K562 (cell line): ENCODE measurements at regions not wholly inside any gene's neighbourhood (a gene's known extent, or its start where the extent isn't known, plus 50 kb on each side); places are given as distances from the start of the nearest gene placed in this dataset.

ENCODE experiments used
- ATAC-seq: fragments of 200-7000 bp; cut with Tn5 transposase; 3 replicates; pipeline ENCODE4 v1.9.1; 2020; ENCODE audit warnings: moderate library complexity
- BruUV-seq: library from RNA; stranded (reverse); fragments of 400-500 nt; replicated peaks from 2 replicates; lab custom pipeline; 2021; lab: Mats Ljungman, UMichigan
- CTCF ChIA-PET: fragments of 300-600 bp; formaldehyde crosslinking; extraction: SDS; loops from one replicate; lab custom pipeline; 2021; ENCODE audit warnings: low intra/inter-chr PET ratio; lab: Yijun Ruan, JAX
- POLR2A ChIA-PET: fragments of 300-600, 350-650 bp; sonication (Branson Sonifier 250); formaldehyde crosslinking; extraction: SDS; loops from one replicate; lab custom pipeline; 2021; ENCODE audit warnings: antibody characterized with exemption, inconsistent platforms; lab: Yijun Ruan, JAX
- DNase-seq, 4 experiments: peaks; one replicate each; pipeline versions ENCODE4 v3.0.0 to v3.0.0-alpha.2; 2011 to 2018; ENCODE audit warnings: low spot score in 3 of 4, mixed read lengths in 3 of 4; ENCODE audit errors: extremely low read depth in 1 of 4
- FAIRE-seq: peaks from 2 replicates; lab custom pipeline; 2011; peaks lifted over from hg19 to GRCh38; lab: Jason Lieb, UNC
- H2AFZ ChIP-seq: 2 replicates; pipeline ENCODE4 v1.6.0; 2011; ENCODE audit warnings: low read depth, low read length, control low read depth, inconsistent platforms
- H3K27ac ChIP-seq: fragments of 200-600 bp; 3 replicates; pipeline ENCODE4 v1.8.0; 2011; ENCODE audit warnings: low read depth, mild to moderate bottlenecking, control low read depth, inconsistent platforms, low read length, moderate library complexity, mixed read lengths; ENCODE audit errors: extremely low read depth
- H3K27me3 ChIP-seq, 2 experiments: fragments of 300-600 bp in 1 of 2; 2 replicates in 1 of 2; 3 replicates in 1 of 2; pipeline versions ENCODE4 v1.6.0 to v1.8.0; 2011; ENCODE audit warnings: inconsistent platforms in 2 of 2, low read length in 2 of 2, mild to moderate bottlenecking in 1 of 2, mixed read lengths in 1 of 2, moderate library complexity in 1 of 2; ENCODE audit not compliant: control insufficient read depth in 2 of 2, insufficient read depth in 2 of 2
- H3K36me3 ChIP-seq: fragments of 300-600 bp; 3 replicates; pipeline ENCODE4 v1.8.0; 2011; ENCODE audit warnings: mild to moderate bottlenecking, low read length, inconsistent platforms; ENCODE audit not compliant: control insufficient read depth, insufficient read depth
- H3K4me1 ChIP-seq, 2 experiments: fragments of 200-600 bp in 1 of 2; replicated peaks in 1 of 2; 2 replicates in 1 of 2; 3 replicates in 1 of 2; pipeline versions ENCODE4 v1.5.1 to v1.8.0; 2011; ENCODE audit warnings: inconsistent platforms in 2 of 2, low read length in 2 of 2, mild to moderate bottlenecking in 1 of 2, mixed read lengths in 1 of 2, moderate library complexity in 1 of 2; ENCODE audit not compliant: control insufficient read depth in 2 of 2, insufficient read depth in 2 of 2
- H3K4me2 ChIP-seq: 2 replicates; pipeline ENCODE4 v1.6.1; 2011; ENCODE audit warnings: low read length, control low read depth, inconsistent platforms, mixed read lengths; ENCODE audit not compliant: insufficient read depth
- H3K4me3 ChIP-seq: fragments of 200-600 bp; sonication (generic), shearing (Covaris generic); 2 replicates; pipeline ENCODE4 v1.5.1; 2016; ENCODE audit warnings: control low read depth, inconsistent platforms
- H3K79me2 ChIP-seq: fragments of 200-600 bp; 3 replicates; pipeline ENCODE4 v1.8.0; 2011; ENCODE audit warnings: low read length, inconsistent platforms; ENCODE audit not compliant: control insufficient read depth, insufficient read depth
- H3K9ac ChIP-seq, 2 experiments: 2 replicates each; pipeline versions ENCODE4 v1.6.0 to v1.6.1; 2011; ENCODE audit warnings: low read depth in 2 of 2, low read length in 2 of 2, control low read depth in 1 of 2, inconsistent platforms in 1 of 2, mild to moderate bottlenecking in 1 of 2, mixed read lengths in 1 of 2; ENCODE audit not compliant: insufficient read depth in 1 of 2
- H3K9me1 ChIP-seq: one replicate; pipeline ENCODE4 v1.6.0; 2011; ENCODE audit warnings: inconsistent platforms, mild to moderate bottlenecking, low read length, moderate library complexity; ENCODE audit not compliant: control insufficient read depth, insufficient read depth
- H3K9me3 ChIP-seq: replicated peaks from 2 replicates; pipeline ENCODE4 v1.5.1; 2011; ENCODE audit warnings: low read depth, low read length, inconsistent platforms; ENCODE audit not compliant: control insufficient read depth, insufficient read depth
- H4K20me1 ChIP-seq: replicated peaks from 2 replicates; pipeline ENCODE4 v1.6.1; 2011; ENCODE audit warnings: low read length, inconsistent platforms, mixed read lengths; ENCODE audit not compliant: control insufficient read depth, insufficient read depth
- BACH1 ChIP-seq: fragments of 200-800 bp; sonication (Bioruptor generic); IDR thresholded peaks from 2 replicates; pipeline ENCODE4 v1.6.1; 2016; ENCODE audit warnings: missing genetic modification characterization, missing compliant biosample characterization
- EGR1 ChIP-seq: fragments of 450-650 bp; conservative IDR thresholded peaks from 2 replicates; pipeline ENCODE4 v1.6.1; 2017; ENCODE audit warnings: mild to moderate bottlenecking
- ETV6 ChIP-seq, 3 experiments: fragments of 150-350 bp in 1 of 3; sonication (generic) in 1 of 3; formaldehyde crosslinking in 1 of 3; IDR thresholded peaks; 2 replicates each; pipeline versions ENCODE4 v1.6.1 to v1.8.0; 2014 to 2022; ENCODE audit warnings: borderline replicate concordance in 2 of 3, low read depth in 2 of 3, antibody characterized with exemption in 1 of 3, low read length in 1 of 3, mild to moderate bottlenecking in 1 of 3, missing genetic modification reagents in 1 of 3
- HDAC2 ChIP-seq: fragments of 450-650 bp; IDR thresholded peaks from 2 replicates; pipeline ENCODE4 v1.6.1; 2016; ENCODE audit warnings: mild to moderate bottlenecking
- KAT7 ChIP-seq: sonication (generic); formaldehyde crosslinking; IDR thresholded peaks from 2 replicates; pipeline ENCODE4 v1.8.0; 2022; ENCODE audit warnings: missing genetic modification reagents, mild to moderate bottlenecking, borderline replicate concordance
- NCOA4 ChIP-seq: fragments of 450-650 bp; IDR thresholded peaks from 2 replicates; pipeline ENCODE4 v1.6.1; 2018; ENCODE audit warnings: mild to moderate bottlenecking; ENCODE audit not compliant: partially characterized antibody
- RREB1 ChIP-seq: fragments of 250-450 bp; sonication (Bioruptor Pico); IDR thresholded peaks from 2 replicates; pipeline ENCODE4 v1.4.0; 2020
- TAF7 ChIP-seq: fragments of 450-650 bp; IDR thresholded peaks from 2 replicates; pipeline ENCODE4 v1.6.1; 2016; ENCODE audit warnings: missing genetic modification characterization, missing compliant biosample characterization
- ZNF184 ChIP-seq: sonication (generic); formaldehyde crosslinking; IDR thresholded peaks from 2 replicates; pipeline ENCODE4 v1.5.0; 2020; ENCODE audit warnings: missing genetic modification reagents
- WGBS: fragments of 100-300 bp; shearing (Covaris generic); methylation state at CpG from one replicate; pipeline ENCODE4 v1.1.6; 2016; ENCODE audit warnings: low coverage, mixed read lengths; ENCODE audit not compliant: insufficient coverage; ENCODE audit errors: missing lambda C conversion rate; 5-methylcytosine and 5-hydroxymethylcytosine counted together
- in situ Hi-C: fragments of 300-500 bp; cut with MboI; formaldehyde crosslinking; loops from 4 replicates; pipeline ENCODE4 v1.15.0; 2018; ENCODE audit warnings: inconsistent platforms, mixed read lengths
- intact Hi-C: fragments of 100-400 bp; cut with micrococcal nuclease; formaldehyde crosslinking; loops from 2 replicates; pipeline ENCODE4 v1.14.2; 2022

GRCh38 chr5:135179308-135179980 is 145.4 kb upstream of the PITX1 start:
- intact Hi-C loops = no loop called here
- Histone ChIP-seq H3K9me3 (no peaks in the 10 kb centered on the region), H3K4me2 (no peak overlapping the region), H3K4me1 (peaks cover 6 to 24% of the 10 kb centered on the region in 2 experiments; a peak in 4 of 5 replicates), H4K20me1 (no peaks in the 10 kb centered on the region), H3K9ac (peak overlapping the region in 1 of 2 experiments; percentile 75; a peak in 2 of 4 replicates), H3K36me3 (no peaks in the 10 kb centered on the region), H2AFZ (no peak overlapping the region), H3K4me3 (no peak overlapping the region), H3K9me1 (no peaks in the 10 kb centered on the region), H3K79me2 (peaks cover 5% of the 10 kb centered on the region; the same call in 1 of the 3 replicates), H3K27ac (no peak overlapping the region), H3K27me3 (no peaks in the 10 kb centered on the region)
- CTCF ChIA-PET = no interaction called here
- ATAC-seq = 0 out of 3 replicates have a peak, but pooled peaks have one; percentile 10
- FAIRE-seq = no peak
- POLR2A ChIA-PET = interaction anchor here (1.0 to 2.5 kb wide), 2 partner anchors 11 to 85 kb away, joined by 4 to 6 read pairs; no protein-coding TSS in a partner anchor
- no peak for DNase-seq
- BruUV-seq = no TSS peak
- no peak for TF ChIP-seq KAT7 (CRISPR knock-in tag)
- no peak for TF ChIP-seq ZNF184 (CRISPR knock-in tag)
- no peak for TF ChIP-seq NCOA4
- TF ChIP-seq RREB1 (CRISPR knock-in tag) = no peak
- TF ChIP-seq TAF7 (tag) = no peak
- TF ChIP-seq HDAC2 = no peak
- no peak for TF ChIP-seq BACH1 (tag)
- no peak for TF ChIP-seq EGR1
- no peak for TF ChIP-seq ETV6 (IDR thresholded peaks at IDR 0.05; ENCODE audit: borderline replicate concordance in 1 of 2, low read depth in 2 of 2, low read length in 1 of 2)
- no peak for TF ChIP-seq ETV6 (CRISPR knock-in tag; IDR thresholded peaks at IDR 0.05; ENCODE audit: borderline replicate concordance)
- WGBS = 67% methylated on average over 11 of the region's 11 CpGs
- in situ Hi-C loops = no loop called here
